Endothelial cell of umbilical vein (primary cell): ENCODE measurements at regions not wholly inside any gene's neighbourhood (a gene's known extent, or its start where the extent isn't known, plus 50 kb on each side); places are given as distances from the start of the nearest gene placed in this dataset.
A peak's percentile ranks its signal among the peaks of the same experiment; 100 is the strongest.

Experiments
- EZH2 ChIP-seq: IDR thresholded peaks from 2 replicates; pipeline ENCODE4 v1.6.1; 2012; ENCODE audit warnings: borderline replicate concordance, low read depth, mild to moderate bottlenecking, moderate library complexity, low read length, inconsistent platforms; ENCODE audit not compliant: severe bottlenecking
- FOS ChIP-seq: IDR thresholded peaks from 2 replicates; pipeline ENCODE4 v1.6.1; 2011; ENCODE audit warnings: mild to moderate bottlenecking, low read length, moderate library complexity, borderline replicate concordance; ENCODE audit not compliant: insufficient read depth
- MYC ChIP-seq: IDR thresholded peaks from one replicate; pipeline ENCODE4 v1.6.1; 2011; ENCODE audit warnings: mild to moderate bottlenecking, low read depth, low read length
- POLR2A ChIP-seq: IDR thresholded peaks from 2 replicates; pipeline ENCODE4 v1.6.1; 2012; ENCODE audit warnings: low read depth, mild to moderate bottlenecking, control low read depth, low read length
- POLR2AphosphoS5 ChIP-seq: IDR thresholded peaks from 2 replicates; pipeline ENCODE4 v1.6.1; 2012; ENCODE audit warnings: low read depth, mild to moderate bottlenecking, control low read depth, low read length, moderate library complexity; ENCODE audit not compliant: insufficient read depth
- TF ChIP-seq, protein P1 (sequence below), 2 donors: IDR thresholded peaks; 1 replicate in 1 of 2; 2 replicates in 1 of 2; pipeline ENCODE4 v1.5.1; 2011; ENCODE audit warnings: low read length in 2 of 2, mild to moderate bottlenecking in 2 of 2, moderate library complexity in 2 of 2, control low read depth in 1 of 2, inconsistent platforms in 1 of 2, low read depth in 1 of 2; ENCODE audit not compliant: insufficient read depth in 1 of 2; ENCODE audit errors: extremely low read depth in 1 of 2
- TF ChIP-seq, protein P2 (sequence below): IDR thresholded peaks from 2 replicates; pipeline ENCODE4 v1.6.1; 2011; ENCODE audit not compliant: insufficient read depth, insufficient read length

GRCh38 chr3:98962189-98962930, 60.9 kb upstream of the DCBLD2 start:
- TF ChIP-seq POLR2A (no peak), FOS (peak; percentile 81), POLR2AphosphoS5 (peak; percentile 17), EZH2 (no peak), MYC (no peak)
- TF ChIP-seq, protein P1, sequence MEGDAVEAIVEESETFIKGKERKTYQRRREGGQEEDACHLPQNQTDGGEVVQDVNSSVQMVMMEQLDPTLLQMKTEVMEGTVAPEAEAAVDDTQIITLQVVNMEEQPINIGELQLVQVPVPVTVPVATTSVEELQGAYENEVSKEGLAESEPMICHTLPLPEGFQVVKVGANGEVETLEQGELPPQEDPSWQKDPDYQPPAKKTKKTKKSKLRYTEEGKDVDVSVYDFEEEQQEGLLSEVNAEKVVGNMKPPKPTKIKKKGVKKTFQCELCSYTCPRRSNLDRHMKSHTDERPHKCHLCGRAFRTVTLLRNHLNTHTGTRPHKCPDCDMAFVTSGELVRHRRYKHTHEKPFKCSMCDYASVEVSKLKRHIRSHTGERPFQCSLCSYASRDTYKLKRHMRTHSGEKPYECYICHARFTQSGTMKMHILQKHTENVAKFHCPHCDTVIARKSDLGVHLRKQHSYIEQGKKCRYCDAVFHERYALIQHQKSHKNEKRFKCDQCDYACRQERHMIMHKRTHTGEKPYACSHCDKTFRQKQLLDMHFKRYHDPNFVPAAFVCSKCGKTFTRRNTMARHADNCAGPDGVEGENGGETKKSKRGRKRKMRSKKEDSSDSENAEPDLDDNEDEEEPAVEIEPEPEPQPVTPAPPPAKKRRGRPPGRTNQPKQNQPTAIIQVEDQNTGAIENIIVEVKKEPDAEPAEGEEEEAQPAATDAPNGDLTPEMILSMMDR (IDR thresholded peaks at IDR 0.05; ENCODE audit: extremely low read depth in 1 of 2, insufficient read depth in 1 of 2, low read depth in 1 of 2, low read length in 2 of 2), result no peak
- TF ChIP-seq, protein P2, sequence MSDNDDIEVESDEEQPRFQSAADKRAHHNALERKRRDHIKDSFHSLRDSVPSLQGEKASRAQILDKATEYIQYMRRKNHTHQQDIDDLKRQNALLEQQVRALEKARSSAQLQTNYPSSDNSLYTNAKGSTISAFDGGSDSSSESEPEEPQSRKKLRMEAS, result no peak
